HCT116 (cell line): ENCODE measurements at regions not wholly inside any gene's neighbourhood (a gene's known extent, or its start where the extent isn't known, plus 50 kb on each side); places are given as distances from the start of the nearest gene placed in this dataset.

Source experiments
- ATAC-seq: fragments of 200-7000 bp; cut with Tn5 transposase; 2 replicates; pipeline ENCODE4 v1.9.1; 2020; ENCODE audit warnings: mild to moderate bottlenecking, moderate library complexity
- BruUV-seq: library from RNA; stranded (reverse); fragments of 400-500 nt; replicated peaks from 2 replicates; lab custom pipeline; 2021; lab: Mats Ljungman, UMichigan
- CTCF ChIA-PET: fragments of 300-600 bp; sonication (Branson Sonifier 250); formaldehyde crosslinking; loops from one replicate; lab custom pipeline; 2021; ENCODE audit warnings: antibody characterized with exemption; lab: Charles Lee
- POLR2A ChIA-PET: fragments of 300-600, 350-600 bp; sonication (Branson Sonifier 250); formaldehyde crosslinking; loops from one replicate; lab custom pipeline; 2021; ENCODE audit warnings: antibody characterized with exemption; lab: Charles Lee
- RAD21 ChIA-PET, 2 experiments: fragments of 300-600 bp; sonication (Branson Sonifier 250); formaldehyde crosslinking; loops; one replicate each; lab custom pipeline; 2023; ENCODE audit warnings: low total read pairs in 2 of 2; ENCODE audit not compliant: uncharacterized antibody in 2 of 2, unreplicated experiment in 2 of 2, low non-redundant PET in 1 of 2; lab: Charles Lee
- DNase-seq: peaks from one replicate; pipeline ENCODE4 v3.0.0-alpha.2; 2010; ENCODE audit warnings: low read depth, low spot score
- H2AFZ ChIP-seq: fragments of 200-600 bp; shearing (Covaris generic), sonication (generic); 2 replicates; pipeline ENCODE4 v1.6.1; 2017; ENCODE audit warnings: low read depth, mixed run types, mixed read lengths, antibody characterized with exemption, low read length; ENCODE audit not compliant: poor library complexity, severe bottlenecking
- H3K27ac ChIP-seq: 2 replicates; pipeline ENCODE4 v1.5.1; 2012; ENCODE audit warnings: low read depth, low read length
- H3K27me3 ChIP-seq: fragments of 200-600 bp; sonication (generic); 2 replicates; pipeline ENCODE4 v1.6.1; 2016; ENCODE audit warnings: mixed run types, low read length, mixed read lengths; ENCODE audit not compliant: insufficient read depth
- H3K36me3 ChIP-seq, 2 experiments: fragments of 200-500 bp in 1 of 2; fragments of 200-600 bp in 1 of 2; sonication (Bioruptor generic) in 1 of 2; sonication (generic) in 1 of 2; 2 replicates each; pipeline versions ENCODE4 v1.5.1 to v1.6.1; 2014 to 2016; ENCODE audit warnings: low read length in 2 of 2, inconsistent platforms in 1 of 2, mixed read lengths in 1 of 2, mixed run types in 1 of 2; ENCODE audit not compliant: insufficient read depth in 2 of 2, control insufficient read depth in 1 of 2
- H3K4me1 ChIP-seq, 2 experiments: fragments of 200-600 bp in 1 of 2; sonication (generic) in 1 of 2; 2 replicates each; pipeline versions ENCODE4 v1.5.1 to v1.6.1; 2012 to 2017; ENCODE audit warnings: low read length in 2 of 2, inconsistent platforms in 1 of 2, mild to moderate bottlenecking in 1 of 2, mixed read lengths in 1 of 2, mixed run types in 1 of 2, moderate library complexity in 1 of 2; ENCODE audit not compliant: insufficient read depth in 2 of 2, control insufficient read depth in 1 of 2
- H3K4me2 ChIP-seq: fragments of 200-600 bp; sonication (generic); 2 replicates; pipeline ENCODE4 v1.6.1; 2017; ENCODE audit warnings: mixed run types, low read length, mixed read lengths
- H3K4me3 ChIP-seq, 2 experiments: fragments of 200-600 bp in 1 of 2; sonication (generic) in 1 of 2; replicated peaks in 1 of 2; 2 replicates each; pipeline ENCODE4 v1.5.1; 2011 to 2016; ENCODE audit warnings: low read length in 2 of 2, control low read depth in 1 of 2, low read depth in 1 of 2, mild to moderate bottlenecking in 1 of 2, mixed read lengths in 1 of 2, mixed run types in 1 of 2
- H3K79me2 ChIP-seq: fragments of 200-600 bp; sonication (generic); 2 replicates; pipeline ENCODE4 v1.6.1; 2017; ENCODE audit warnings: mild to moderate bottlenecking, mixed run types, low read length, moderate library complexity, mixed read lengths; ENCODE audit not compliant: insufficient read depth
- H3K9ac ChIP-seq: fragments of 200-600 bp; sonication (generic); 2 replicates; pipeline ENCODE4 v1.6.1; 2016; ENCODE audit warnings: low read length, mixed read lengths
- H3K9me2 ChIP-seq: fragments of 200-600 bp; sonication (generic), shearing (Covaris generic); 2 replicates; pipeline ENCODE4 v1.6.1; 2017; ENCODE audit warnings: mixed run types, mild to moderate bottlenecking, moderate library complexity; ENCODE audit not compliant: insufficient read depth
- H3K9me3 ChIP-seq, 2 experiments: fragments of 200-500 bp in 1 of 2; fragments of 200-600 bp in 1 of 2; sonication (Bioruptor generic) in 1 of 2; sonication (generic) in 1 of 2; 2 replicates each; pipeline ENCODE4 v1.6.1; 2014 to 2017; ENCODE audit warnings: low read length in 2 of 2, mixed read lengths in 2 of 2, inconsistent platforms in 1 of 2, low read depth in 1 of 2, mild to moderate bottlenecking in 1 of 2, mixed run types in 1 of 2, moderate library complexity in 1 of 2; ENCODE audit not compliant: control insufficient read depth in 1 of 2, insufficient read depth in 1 of 2
- H4K20me1 ChIP-seq: fragments of 200-600 bp; sonication (generic), shearing (Covaris generic); 2 replicates; pipeline ENCODE4 v1.6.1; 2017; ENCODE audit warnings: mixed run types, mild to moderate bottlenecking, moderate library complexity; ENCODE audit not compliant: insufficient read depth
- CEBPB ChIP-seq: IDR thresholded peaks from 2 replicates; pipeline ENCODE4 v1.6.1; 2012; ENCODE audit warnings: low read depth
- EGR1 ChIP-seq: IDR thresholded peaks from 2 replicates; pipeline ENCODE4 v1.6.1; 2012; ENCODE audit warnings: low read depth
- EZH2 ChIP-seq: fragments of 200-600 bp; sonication (generic); IDR thresholded peaks from 2 replicates; pipeline ENCODE4 v1.6.1; 2017; ENCODE audit warnings: antibody characterized with exemption, mixed run types
- POLR2A ChIP-seq: IDR thresholded peaks from 2 replicates; pipeline ENCODE4 v1.7.0; 2011; ENCODE audit warnings: borderline replicate concordance; ENCODE audit not compliant: insufficient read depth, insufficient read length; ENCODE audit errors: extremely low read depth
- TCF7L2 ChIP-seq: IDR thresholded peaks from 2 replicates; pipeline ENCODE4 v1.7.0; 2011; ENCODE audit warnings: borderline replicate concordance, inconsistent platforms; ENCODE audit not compliant: insufficient read depth, insufficient read length; ENCODE audit errors: extremely low read depth
- YY1 ChIP-seq: IDR thresholded peaks from 2 replicates; pipeline ENCODE4 v1.6.1; 2011; ENCODE audit warnings: low read length, low read depth, moderate library complexity, mild to moderate bottlenecking; ENCODE audit not compliant: insufficient replicate concordance; ENCODE audit errors: extremely low read depth
- ZFX ChIP-seq: fragments of 450-650 bp; IDR thresholded peaks from 2 replicates; pipeline ENCODE4 v1.6.1; 2017
- ZNF274 ChIP-seq: fragments of 200-500 bp; sonication (Bioruptor generic); IDR thresholded peaks from 2 replicates; pipeline ENCODE4 v1.6.1; 2014; ENCODE audit warnings: mild to moderate bottlenecking, low read depth, low read length, inconsistent platforms
- intact Hi-C: fragments of 100-400 bp; cut with micrococcal nuclease; formaldehyde crosslinking; loops from 2 replicates; pipeline ENCODE4 v1.10.0; 2022
- TF ChIP-seq, protein P1 (sequence below), 3 experiments: fragments of 200-600 bp in 1 of 3; sonication (generic) in 1 of 3; IDR thresholded peaks in 2 of 3; conservative IDR thresholded peaks in 1 of 3; 2 replicates each; pipeline ENCODE4 v1.5.1; 2012 to 2017; ENCODE audit warnings: low read depth in 2 of 3, low read length in 2 of 3, antibody characterized with exemption in 1 of 3, borderline replicate concordance in 1 of 3, control low read depth in 1 of 3, mild to moderate bottlenecking in 1 of 3, mixed read lengths in 1 of 3, mixed run types in 1 of 3, moderate library complexity in 1 of 3; ENCODE audit not compliant: insufficient read depth in 1 of 3
- TF ChIP-seq, protein P2 (sequence below): IDR thresholded peaks from 2 replicates; pipeline ENCODE4 v1.6.1; 2012
- TF ChIP-seq, protein P3 (sequence below): IDR thresholded peaks from 2 replicates; pipeline ENCODE4 v1.6.1; 2012; ENCODE audit warnings: low read depth

DNA sequence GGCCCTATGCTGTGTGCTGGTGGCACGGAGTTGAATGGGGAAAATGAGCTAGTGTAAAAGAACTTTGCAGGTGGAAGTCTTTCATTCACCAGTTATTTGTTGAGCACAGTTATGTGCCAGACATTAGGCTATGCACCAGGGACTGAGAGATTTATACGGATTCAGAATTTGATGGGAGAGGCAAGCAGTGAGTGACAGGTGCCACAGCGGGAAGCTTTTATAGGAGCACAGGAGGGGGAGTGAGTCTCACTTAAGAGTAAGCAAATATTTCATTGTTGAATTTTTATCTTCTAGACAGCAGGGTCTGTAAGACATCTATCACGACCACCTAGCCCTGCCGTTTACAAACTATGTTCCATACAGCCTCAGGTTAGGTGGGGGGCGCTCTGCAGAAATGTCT is 320.6 kb downstream of the SNAPC1 start:
- Histone ChIP-seq H2AFZ (no peak overlapping the region), H3K27me3 (peaks cover 29% of the 10 kb centered on the region), H3K4me3 (no peak overlapping the region), H3K9me2 (no peaks in the 10 kb centered on the region), H4K20me1 (no peaks in the 10 kb centered on the region), H3K79me2 (no peaks in the 10 kb centered on the region), H3K9ac (no peak overlapping the region), H3K36me3 (no peaks in the 10 kb centered on the region), H3K4me1 (no peaks in the 10 kb centered on the region), H3K9me3 (no peaks in the 10 kb centered on the region), H3K4me2 (no peak overlapping the region), H3K27ac (no peak overlapping the region)
- RAD21 ChIA-PET, result no interaction called here
- intact Hi-C loops, result no loop called here
- CTCF ChIA-PET, result no interaction called here
- POLR2A ChIA-PET, result no interaction called here
- TF ChIP-seq, protein P1, sequence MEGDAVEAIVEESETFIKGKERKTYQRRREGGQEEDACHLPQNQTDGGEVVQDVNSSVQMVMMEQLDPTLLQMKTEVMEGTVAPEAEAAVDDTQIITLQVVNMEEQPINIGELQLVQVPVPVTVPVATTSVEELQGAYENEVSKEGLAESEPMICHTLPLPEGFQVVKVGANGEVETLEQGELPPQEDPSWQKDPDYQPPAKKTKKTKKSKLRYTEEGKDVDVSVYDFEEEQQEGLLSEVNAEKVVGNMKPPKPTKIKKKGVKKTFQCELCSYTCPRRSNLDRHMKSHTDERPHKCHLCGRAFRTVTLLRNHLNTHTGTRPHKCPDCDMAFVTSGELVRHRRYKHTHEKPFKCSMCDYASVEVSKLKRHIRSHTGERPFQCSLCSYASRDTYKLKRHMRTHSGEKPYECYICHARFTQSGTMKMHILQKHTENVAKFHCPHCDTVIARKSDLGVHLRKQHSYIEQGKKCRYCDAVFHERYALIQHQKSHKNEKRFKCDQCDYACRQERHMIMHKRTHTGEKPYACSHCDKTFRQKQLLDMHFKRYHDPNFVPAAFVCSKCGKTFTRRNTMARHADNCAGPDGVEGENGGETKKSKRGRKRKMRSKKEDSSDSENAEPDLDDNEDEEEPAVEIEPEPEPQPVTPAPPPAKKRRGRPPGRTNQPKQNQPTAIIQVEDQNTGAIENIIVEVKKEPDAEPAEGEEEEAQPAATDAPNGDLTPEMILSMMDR (IDR thresholded peaks at IDR 0.05 in 2 of 3, conservative IDR thresholded peaks at IDR 0.05 in 1 of 3; ENCODE audit: borderline replicate concordance in 1 of 3, insufficient read depth in 1 of 3, low read depth in 2 of 3, low read length in 2 of 3), result no peak
- TF ChIP-seq POLR2A (no peak), EZH2 (no peak), ZFX (no peak), EGR1 (no peak), CEBPB (no peak), ZNF274 (no peak), YY1 (no peak), TCF7L2 (no peak)
- TF ChIP-seq, protein P2, sequence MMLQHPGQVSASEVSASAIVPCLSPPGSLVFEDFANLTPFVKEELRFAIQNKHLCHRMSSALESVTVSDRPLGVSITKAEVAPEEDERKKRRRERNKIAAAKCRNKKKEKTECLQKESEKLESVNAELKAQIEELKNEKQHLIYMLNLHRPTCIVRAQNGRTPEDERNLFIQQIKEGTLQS, result no peak
- TF ChIP-seq, protein P3, sequence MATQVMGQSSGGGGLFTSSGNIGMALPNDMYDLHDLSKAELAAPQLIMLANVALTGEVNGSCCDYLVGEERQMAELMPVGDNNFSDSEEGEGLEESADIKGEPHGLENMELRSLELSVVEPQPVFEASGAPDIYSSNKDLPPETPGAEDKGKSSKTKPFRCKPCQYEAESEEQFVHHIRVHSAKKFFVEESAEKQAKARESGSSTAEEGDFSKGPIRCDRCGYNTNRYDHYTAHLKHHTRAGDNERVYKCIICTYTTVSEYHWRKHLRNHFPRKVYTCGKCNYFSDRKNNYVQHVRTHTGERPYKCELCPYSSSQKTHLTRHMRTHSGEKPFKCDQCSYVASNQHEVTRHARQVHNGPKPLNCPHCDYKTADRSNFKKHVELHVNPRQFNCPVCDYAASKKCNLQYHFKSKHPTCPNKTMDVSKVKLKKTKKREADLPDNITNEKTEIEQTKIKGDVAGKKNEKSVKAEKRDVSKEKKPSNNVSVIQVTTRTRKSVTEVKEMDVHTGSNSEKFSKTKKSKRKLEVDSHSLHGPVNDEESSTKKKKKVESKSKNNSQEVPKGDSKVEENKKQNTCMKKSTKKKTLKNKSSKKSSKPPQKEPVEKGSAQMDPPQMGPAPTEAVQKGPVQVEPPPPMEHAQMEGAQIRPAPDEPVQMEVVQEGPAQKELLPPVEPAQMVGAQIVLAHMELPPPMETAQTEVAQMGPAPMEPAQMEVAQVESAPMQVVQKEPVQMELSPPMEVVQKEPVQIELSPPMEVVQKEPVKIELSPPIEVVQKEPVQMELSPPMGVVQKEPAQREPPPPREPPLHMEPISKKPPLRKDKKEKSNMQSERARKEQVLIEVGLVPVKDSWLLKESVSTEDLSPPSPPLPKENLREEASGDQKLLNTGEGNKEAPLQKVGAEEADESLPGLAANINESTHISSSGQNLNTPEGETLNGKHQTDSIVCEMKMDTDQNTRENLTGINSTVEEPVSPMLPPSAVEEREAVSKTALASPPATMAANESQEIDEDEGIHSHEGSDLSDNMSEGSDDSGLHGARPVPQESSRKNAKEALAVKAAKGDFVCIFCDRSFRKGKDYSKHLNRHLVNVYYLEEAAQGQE, result no peak
- BruUV-seq, result no TSS peak
- no peak for ATAC-seq
- no peak for DNase-seq
